ENCODE measurements at regions not wholly inside any gene's neighbourhood (a gene's known extent, or its start where the extent isn't known, plus 50 kb on each side); places are given as distances from the start of the nearest gene placed in this dataset.
"Not testable (repeated sequence)": the region's sequence is repeated elsewhere in the genome, so short reads cannot be mapped to it uniquely, and the experiment has no call there.

- POLR2A ChIA-PET; H3K9me3 Mint-ChIP-seq; H3K36me3 Mint-ChIP-seq (ENCODE audit: low read depth); H3K4me1 Mint-ChIP-seq; DNase-seq; CTCF ChIA-PET; H3K27ac Mint-ChIP-seq; H3K4me3 Mint-ChIP-seq: not testable (repeated sequence)
- peaks cover 21% of the 10 kb centered on the region for H3K27me3 Mint-ChIP-seq
Measured at GRCh38 chr3:187494056-187494455, 125.9 kb downstream of the RTP4 start.

GRCh38 chr3:187491371-187491770 is 123.2 kb downstream of the RTP4 start:
- Mint-ChIP-seq H3K36me3 (ENCODE audit: low read depth) (no peaks in the 10 kb centered on the region), H3K4me1 (no peaks in the 10 kb centered on the region), H3K27me3 (peaks cover 14% of the 10 kb centered on the region), H3K27ac (no peak overlapping the region), H3K9me3 (no peaks in the 10 kb centered on the region), H3K4me3 (no peak overlapping the region)
- ChIA-PET CTCF (no interaction called here), POLR2A (no interaction called here)
- no peak for DNase-seq

GRCh38 chr3:187490366-187490765 is 122.2 kb downstream of the RTP4 start:
- Mint-ChIP-seq H3K9me3 (no peaks in the 10 kb centered on the region), H3K27ac (no peak overlapping the region), H3K4me3 (no peak overlapping the region), H3K4me1 (no peaks in the 10 kb centered on the region), H3K36me3 (ENCODE audit: low read depth) (no peaks in the 10 kb centered on the region), H3K27me3 (peaks cover 19% of the 10 kb centered on the region)
- no peak for DNase-seq
- POLR2A ChIA-PET: no interaction called here
- CTCF ChIA-PET: interaction anchor here (0.7 kb wide), 1 partner anchor 1231 kb away, joined by 4 read pairs; no protein-coding TSS in a partner anchor

- no peak overlapping the region for H3K4me3 Mint-ChIP-seq
- no peak overlapping the region for H3K27ac Mint-ChIP-seq
- ChIA-PET POLR2A (no interaction called here), CTCF (no interaction called here)
- no peaks in the 10 kb centered on the region for H3K36me3 Mint-ChIP-seq (ENCODE audit: low read depth)
- peaks cover 14% of the 10 kb centered on the region for H3K27me3 Mint-ChIP-seq
- DNase-seq: no peak
- H3K4me1 Mint-ChIP-seq: no peaks in the 10 kb centered on the region
- H3K9me3 Mint-ChIP-seq: no peaks in the 10 kb centered on the region
Measured at GRCh38 chr3:187484547-187485295, 116.5 kb downstream of the RTP4 start.

GRCh38 chr3:187481426-187481825 is 113.2 kb downstream of the RTP4 start:
- Mint-ChIP-seq H3K9me3 (peaks cover 7% of the 10 kb centered on the region), H3K27ac (no peak overlapping the region), H3K4me3 (no peak overlapping the region), H3K36me3 (ENCODE audit: low read depth) (no peaks in the 10 kb centered on the region), H3K27me3 (peaks cover 10% of the 10 kb centered on the region), H3K4me1 (no peaks in the 10 kb centered on the region)
- POLR2A ChIA-PET: no interaction called here
- CTCF ChIA-PET: no interaction called here
- no peak for DNase-seq

DNA sequence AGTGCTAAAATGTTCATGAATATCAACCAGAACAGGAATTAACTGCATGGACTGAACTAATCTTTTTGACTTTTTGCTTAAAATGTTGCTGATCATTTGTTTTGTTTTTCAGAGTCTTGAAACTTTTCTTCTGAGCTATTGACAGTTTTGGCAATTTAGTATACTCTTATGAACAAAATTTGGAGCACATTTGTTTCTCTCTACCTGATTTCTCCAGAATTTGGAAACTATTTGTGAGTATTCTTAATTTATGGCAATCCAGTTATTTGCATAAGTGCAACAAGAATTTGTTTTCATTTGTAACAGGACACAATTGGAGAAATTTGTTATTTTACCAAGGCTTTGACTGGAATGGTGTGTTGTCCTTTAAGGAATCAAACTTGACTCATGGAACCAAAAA is 107.4 kb downstream of the RTP4 start:
- H3K4me1 Mint-ChIP-seq; CTCF ChIA-PET; POLR2A ChIA-PET; H3K4me3 Mint-ChIP-seq; DNase-seq; H3K27me3 Mint-ChIP-seq; H3K36me3 Mint-ChIP-seq (ENCODE audit: low read depth); H3K27ac Mint-ChIP-seq: not testable (repeated sequence)
- peaks cover 18% of the 10 kb centered on the region for H3K9me3 Mint-ChIP-seq

GRCh38 chr3:187473778-187474406 is 105.7 kb downstream of the RTP4 start:
- no peak overlapping the region for H3K27ac Mint-ChIP-seq
- H3K4me1 Mint-ChIP-seq: no peaks in the 10 kb centered on the region
- DNase-seq: no peak
- ChIA-PET POLR2A (no interaction called here), CTCF (no interaction called here)
- peaks cover 18% of the 10 kb centered on the region for H3K9me3 Mint-ChIP-seq
- H3K27me3 Mint-ChIP-seq: peaks cover 4% of the 10 kb centered on the region
- H3K4me3 Mint-ChIP-seq: no peak overlapping the region
- no peaks in the 10 kb centered on the region for H3K36me3 Mint-ChIP-seq (ENCODE audit: low read depth)

DNA sequence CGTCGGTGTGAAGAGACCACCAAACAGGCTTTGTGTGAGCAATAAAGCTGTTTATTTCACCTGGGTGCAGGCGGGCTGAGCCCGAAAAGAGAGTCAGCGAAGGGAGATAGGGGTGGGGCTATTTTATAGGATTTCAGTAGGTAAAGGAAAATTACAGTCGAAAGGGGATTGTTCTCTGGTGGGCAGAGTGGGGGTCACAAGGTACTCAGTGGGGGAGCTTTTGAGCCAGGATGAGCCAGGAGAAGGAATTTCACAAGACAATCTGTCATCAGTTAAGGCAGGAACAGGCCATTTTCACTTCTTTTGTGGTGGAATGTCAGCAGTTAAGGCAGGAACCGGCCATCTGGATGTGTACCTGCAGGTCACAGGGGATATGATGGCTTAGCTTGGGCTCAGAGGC is 98.1 kb downstream of the RTP4 start:
- peaks cover 15% of the 10 kb centered on the region for H3K27me3 Mint-ChIP-seq
- H3K4me3 Mint-ChIP-seq; POLR2A ChIA-PET; H3K4me1 Mint-ChIP-seq; H3K27ac Mint-ChIP-seq; H3K9me3 Mint-ChIP-seq; CTCF ChIA-PET; H3K36me3 Mint-ChIP-seq (ENCODE audit: low read depth); DNase-seq: not testable (repeated sequence)

DNA sequence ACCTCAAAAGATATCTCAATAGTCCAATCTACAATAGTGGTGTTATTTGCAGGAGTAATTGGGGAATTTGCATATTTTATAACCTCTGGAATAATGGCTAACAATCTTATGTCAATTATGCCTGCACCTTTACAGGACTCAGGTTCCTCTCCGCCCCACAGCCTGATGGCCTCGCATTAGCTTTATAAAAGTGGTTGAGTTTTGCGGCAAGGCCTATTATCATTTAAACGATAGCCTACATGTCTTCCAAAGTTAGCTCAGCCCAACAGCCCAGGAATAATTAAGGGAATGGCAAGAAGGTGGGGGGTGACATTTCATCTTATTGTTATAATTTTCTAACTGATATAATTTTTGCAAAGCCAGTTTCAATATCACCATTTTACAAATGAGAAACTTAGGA is 97.3 kb downstream of the RTP4 start:
- no peak overlapping the region for H3K27ac Mint-ChIP-seq
- H3K36me3 Mint-ChIP-seq (ENCODE audit: low read depth): no peaks in the 10 kb centered on the region
- no peak overlapping the region for H3K4me3 Mint-ChIP-seq
- DNase-seq: no peak
- CTCF ChIA-PET: no interaction called here
- POLR2A ChIA-PET: no interaction called here
- peaks cover 16% of the 10 kb centered on the region for H3K27me3 Mint-ChIP-seq
- no peaks in the 10 kb centered on the region for H3K4me1 Mint-ChIP-seq
- no peaks in the 10 kb centered on the region for H3K9me3 Mint-ChIP-seq

- no peaks in the 10 kb centered on the region for H3K4me1 Mint-ChIP-seq
- H3K27ac Mint-ChIP-seq: no peak overlapping the region
- no peaks in the 10 kb centered on the region for H3K9me3 Mint-ChIP-seq
- no peaks in the 10 kb centered on the region for H3K36me3 Mint-ChIP-seq (ENCODE audit: low read depth)
- DNase-seq: no peak
- CTCF ChIA-PET: no interaction called here
- H3K4me3 Mint-ChIP-seq: no peak overlapping the region
- POLR2A ChIA-PET: no interaction called here
- H3K27me3 Mint-ChIP-seq: peaks cover 18% of the 10 kb centered on the region
Measured at GRCh38 chr3:187464682-187465081, 96.5 kb downstream of the RTP4 start.

DNA sequence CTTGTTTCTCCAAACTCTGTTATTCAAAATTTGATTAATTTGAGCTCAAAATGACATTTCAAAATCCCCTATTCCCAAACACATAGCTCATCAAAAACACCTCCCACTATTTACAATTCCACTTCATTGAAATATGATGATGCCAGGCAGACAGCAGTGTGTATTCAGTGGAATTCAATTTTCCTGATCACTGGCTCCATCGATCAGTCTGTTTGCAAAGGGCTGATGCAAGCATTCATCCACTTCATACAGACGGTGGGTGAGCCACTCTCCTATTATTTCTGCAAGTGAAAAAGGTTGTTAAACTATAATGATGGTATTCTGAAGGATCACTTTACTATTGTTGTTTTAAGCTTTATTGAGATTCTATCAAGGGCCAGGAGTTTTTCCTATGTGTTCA is 90.7 kb downstream of the RTP4 start:
- DNase-seq: no peak
- POLR2A ChIA-PET: no interaction called here
- Mint-ChIP-seq H3K27ac (no peak overlapping the region), H3K36me3 (ENCODE audit: low read depth) (no peaks in the 10 kb centered on the region), H3K4me1 (no peaks in the 10 kb centered on the region), H3K9me3 (no peaks in the 10 kb centered on the region), H3K4me3 (no peak overlapping the region), H3K27me3 (peaks cover 20% of the 10 kb centered on the region)
- CTCF ChIA-PET: no interaction called here

GRCh38 chr3:187458383-187458782 is 90.2 kb downstream of the RTP4 start:
- ChIA-PET POLR2A (no interaction called here), CTCF (no interaction called here)
- Mint-ChIP-seq H3K27me3 (peaks cover 17% of the 10 kb centered on the region), H3K9me3 (no peaks in the 10 kb centered on the region), H3K27ac (no peak overlapping the region), H3K4me1 (no peaks in the 10 kb centered on the region), H3K36me3 (ENCODE audit: low read depth) (no peaks in the 10 kb centered on the region), H3K4me3 (no peak overlapping the region)
- DNase-seq: no peak

DNA sequence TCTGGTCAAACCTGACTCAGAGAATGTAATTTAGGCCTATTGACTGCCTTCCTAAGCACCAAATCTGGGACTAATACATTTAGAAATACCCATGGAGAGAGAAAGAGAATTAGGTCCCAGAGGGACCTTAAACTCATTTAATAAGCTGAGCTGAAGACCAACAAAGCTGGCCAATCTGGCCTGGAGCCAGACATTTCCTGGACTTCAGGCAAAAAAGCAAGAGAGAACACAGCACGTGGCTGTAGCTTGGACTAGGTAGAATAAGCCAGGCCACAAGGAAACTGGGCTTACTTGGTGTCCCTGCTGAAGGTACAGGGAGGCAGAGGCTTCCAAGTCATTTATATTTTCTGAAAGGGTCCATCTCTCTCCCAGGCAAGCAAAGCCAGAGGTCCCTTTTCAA is 88.1 kb downstream of the RTP4 start:
- CTCF ChIA-PET: interaction anchor here (1.3 kb wide), 1 partner anchor 23 kb away, joined by 3 read pairs; no protein-coding TSS in a partner anchor
- Mint-ChIP-seq H3K36me3 (ENCODE audit: low read depth) (no peaks in the 10 kb centered on the region), H3K27ac (no peak overlapping the region), H3K27me3 (peaks cover 11% of the 10 kb centered on the region), H3K9me3 (no peaks in the 10 kb centered on the region), H3K4me3 (no peak overlapping the region), H3K4me1 (no peaks in the 10 kb centered on the region)
- POLR2A ChIA-PET: no interaction called here
- DNase-seq: no peak

Data from activated CD4-positive, alpha-beta T cell treated with anti-CD3 and anti-CD28 coated beads, Interleukin-2, amount 10 ng/mL, durations not matched to agents 7 days and 5 days (primary cell).